ENCODE measurements at regions not wholly inside any gene's neighbourhood (a gene's known extent, or its start where the extent isn't known, plus 50 kb on each side); places are given as distances from the start of the nearest gene placed in this dataset.

GRCh38 chr4:19655666-19656065 lies 596.0 kb upstream of the SLIT2 start:
- in situ Hi-C loops (cut with HindIII; ENCODE audit: low pct_unique_long_range_greater_than_20kb, low sequenced_read_pairs) = no loop called here
- DNase-seq (ENCODE audit: low read depth, low spot score) = no peak

DNA sequence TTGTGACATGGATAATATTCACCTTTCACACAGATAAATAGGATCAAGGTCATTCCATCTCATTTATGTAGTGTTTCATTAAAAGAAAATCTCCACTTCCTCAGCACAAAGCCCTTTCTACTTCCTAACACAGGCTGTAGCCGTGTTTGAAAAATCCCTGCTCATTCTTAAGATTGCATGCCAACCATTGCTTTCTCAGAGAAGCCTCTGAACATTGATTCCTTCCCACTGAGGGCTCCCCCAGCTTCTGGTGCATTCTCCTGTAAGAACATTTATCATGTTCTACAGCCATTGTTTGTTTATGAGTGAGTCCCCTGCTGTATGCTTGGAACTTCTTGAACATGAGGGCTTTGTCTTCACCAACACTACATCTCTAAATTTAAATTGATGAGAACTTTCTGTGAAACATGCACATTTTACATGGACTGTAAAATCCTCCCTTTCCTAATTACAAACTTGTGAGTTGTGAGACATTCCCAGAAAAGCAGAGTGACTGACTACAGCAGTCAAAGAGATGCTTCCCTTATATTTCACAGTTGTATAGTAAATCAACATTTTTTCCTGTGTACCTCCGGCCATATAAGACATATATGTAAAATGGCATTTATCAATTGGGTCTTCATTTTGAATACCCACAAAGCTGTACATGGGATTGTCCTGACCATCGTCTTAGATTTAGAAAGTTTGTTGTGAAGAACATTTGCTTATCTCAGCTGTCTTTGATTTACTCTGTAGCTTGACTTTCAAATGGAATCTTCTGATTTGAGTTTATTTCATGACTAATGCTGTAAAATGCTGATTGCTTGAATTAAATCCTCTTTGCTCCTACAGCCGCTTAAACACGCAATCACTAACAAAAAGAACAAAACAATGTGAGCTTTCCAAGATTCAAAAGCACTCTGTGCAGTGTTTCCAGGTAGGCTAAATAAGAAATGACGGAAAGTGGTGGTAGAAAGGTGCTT lies 600.5 kb upstream of the SLIT2 start:
- DNase-seq (ENCODE audit: low read depth, low spot score) = no peak
- in situ Hi-C loops (cut with HindIII; ENCODE audit: low pct_unique_long_range_greater_than_20kb, low sequenced_read_pairs) = no loop called here

- no peak for DNase-seq (ENCODE audit: low read depth, low spot score)
- in situ Hi-C loops (cut with HindIII; ENCODE audit: low pct_unique_long_range_greater_than_20kb, low sequenced_read_pairs) = no loop called here
These were observed 606.1 kb upstream of the SLIT2 start for GRCh38 chr4:19645589-19645988.

DNA sequence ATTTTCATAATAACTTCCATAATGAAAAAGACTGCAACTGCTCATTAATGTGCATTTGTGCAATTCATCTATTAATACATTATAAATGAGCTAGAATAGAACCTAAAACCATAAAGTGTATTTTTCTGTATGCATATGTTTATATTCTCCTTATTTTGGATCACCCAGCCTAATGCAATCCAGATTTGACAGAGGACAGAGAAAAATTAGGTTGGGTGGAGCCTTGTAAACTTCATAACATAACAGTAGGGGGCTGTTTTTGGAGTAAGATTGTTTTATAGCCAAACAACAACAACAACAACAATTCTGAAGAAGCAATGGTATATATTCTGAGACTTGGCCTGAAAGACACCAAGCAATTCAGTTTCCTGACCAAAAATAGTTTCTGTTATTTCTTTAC lies 615.3 kb upstream of the SLIT2 start:
- no peak for DNase-seq (ENCODE audit: low read depth, low spot score)
- in situ Hi-C loops (cut with HindIII; ENCODE audit: low pct_unique_long_range_greater_than_20kb, low sequenced_read_pairs) = no loop called here

DNA sequence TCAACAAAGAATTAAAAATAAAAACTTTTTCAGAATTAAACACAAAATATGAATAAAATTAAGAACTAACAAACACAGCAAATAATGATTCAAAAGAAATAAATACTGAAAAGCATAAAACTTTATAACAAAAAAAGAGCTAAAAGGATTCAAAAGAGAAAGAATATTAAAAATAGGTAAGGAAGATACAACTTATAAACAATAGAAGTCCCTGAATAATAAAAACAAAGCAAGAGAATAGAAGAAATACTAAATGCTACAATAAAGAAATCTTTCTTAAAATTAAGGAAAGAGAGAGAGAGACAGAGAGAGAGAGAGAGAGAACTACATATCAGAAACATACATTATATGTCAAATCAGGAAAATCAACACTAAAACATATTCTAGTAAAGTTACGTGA lies 619.9 kb upstream of the SLIT2 start:
- in situ Hi-C loops (cut with HindIII; ENCODE audit: low pct_unique_long_range_greater_than_20kb, low sequenced_read_pairs) = no loop called here
- DNase-seq (ENCODE audit: low read depth, low spot score) = no peak

GRCh38 chr4:19623866-19624265 lies 627.8 kb upstream of the SLIT2 start:
- in situ Hi-C loops (cut with HindIII; ENCODE audit: low pct_unique_long_range_greater_than_20kb, low sequenced_read_pairs) = no loop called here
- no peak for DNase-seq (ENCODE audit: low read depth, low spot score)

- in situ Hi-C loops (cut with HindIII; ENCODE audit: low pct_unique_long_range_greater_than_20kb, low sequenced_read_pairs) = no loop called here
- no peak for DNase-seq (ENCODE audit: low read depth, low spot score)
These were observed 636.5 kb upstream of the SLIT2 start for GRCh38 chr4:19615086-19615689.

GRCh38 chr4:19614171-19614570 lies 637.5 kb upstream of the SLIT2 start:
- in situ Hi-C loops (cut with HindIII; ENCODE audit: low pct_unique_long_range_greater_than_20kb, low sequenced_read_pairs) = no loop called here
- no peak for DNase-seq (ENCODE audit: low read depth, low spot score)

DNA sequence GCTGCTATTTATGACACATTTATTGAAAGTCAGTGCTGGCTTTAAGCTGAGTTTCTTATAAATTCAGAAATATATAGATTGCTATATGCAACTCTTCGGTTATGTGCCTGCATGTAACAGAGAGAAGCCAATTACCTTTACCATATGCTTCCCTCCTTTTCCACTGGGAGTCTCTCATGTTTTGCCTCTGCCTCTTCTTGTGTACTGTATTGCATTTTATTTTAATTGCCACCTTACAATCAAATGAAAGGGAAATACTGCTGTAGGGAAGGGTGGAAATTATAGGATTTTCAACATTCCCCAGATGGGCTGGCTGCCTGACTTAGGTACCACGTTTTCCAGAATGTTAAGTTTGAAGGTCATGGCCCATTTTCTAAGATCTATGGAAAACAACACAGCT lies 655.4 kb upstream of the SLIT2 start:
- DNase-seq (ENCODE audit: low read depth, low spot score) = no peak
- in situ Hi-C loops (cut with HindIII; ENCODE audit: low pct_unique_long_range_greater_than_20kb, low sequenced_read_pairs) = no loop called here

GRCh38 chr4:19592391-19592790 lies 659.3 kb upstream of the SLIT2 start:
- DNase-seq (ENCODE audit: low read depth, low spot score) = no peak
- in situ Hi-C loops (cut with HindIII; ENCODE audit: low pct_unique_long_range_greater_than_20kb, low sequenced_read_pairs) = no loop called here

- DNase-seq (ENCODE audit: low read depth, low spot score) = no peak
- in situ Hi-C loops (cut with HindIII; ENCODE audit: low pct_unique_long_range_greater_than_20kb, low sequenced_read_pairs) = no loop called here
These were observed 667.7 kb upstream of the SLIT2 start for GRCh38 chr4:19583827-19584569.

GRCh38 chr4:19580095-19580494 lies 671.6 kb upstream of the SLIT2 start:
- in situ Hi-C loops (cut with HindIII; ENCODE audit: low pct_unique_long_range_greater_than_20kb, low sequenced_read_pairs) = no loop called here
- no peak for DNase-seq (ENCODE audit: low read depth, low spot score)

DNA sequence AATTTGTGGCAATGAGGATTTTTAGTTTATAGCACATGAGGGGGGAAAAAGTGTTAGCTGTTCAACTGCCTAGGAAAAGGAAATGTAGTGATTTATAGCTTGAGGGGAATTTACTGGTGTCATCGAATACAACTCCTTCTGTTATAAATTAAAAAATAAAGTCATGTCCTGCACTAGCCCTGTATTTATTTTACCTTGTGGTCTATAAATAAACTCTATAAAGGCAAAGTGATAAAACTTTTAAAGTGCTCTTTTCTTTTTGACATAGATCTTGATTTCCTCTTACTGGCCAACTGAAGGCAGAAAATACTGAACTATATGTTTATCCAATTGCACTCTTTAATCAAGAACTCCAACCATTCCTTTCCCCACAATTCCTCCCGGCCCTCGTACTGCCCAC lies 672.1 kb upstream of the SLIT2 start:
- in situ Hi-C loops (cut with HindIII; ENCODE audit: low pct_unique_long_range_greater_than_20kb, low sequenced_read_pairs) = no loop called here
- no peak for DNase-seq (ENCODE audit: low read depth, low spot score)

DNA sequence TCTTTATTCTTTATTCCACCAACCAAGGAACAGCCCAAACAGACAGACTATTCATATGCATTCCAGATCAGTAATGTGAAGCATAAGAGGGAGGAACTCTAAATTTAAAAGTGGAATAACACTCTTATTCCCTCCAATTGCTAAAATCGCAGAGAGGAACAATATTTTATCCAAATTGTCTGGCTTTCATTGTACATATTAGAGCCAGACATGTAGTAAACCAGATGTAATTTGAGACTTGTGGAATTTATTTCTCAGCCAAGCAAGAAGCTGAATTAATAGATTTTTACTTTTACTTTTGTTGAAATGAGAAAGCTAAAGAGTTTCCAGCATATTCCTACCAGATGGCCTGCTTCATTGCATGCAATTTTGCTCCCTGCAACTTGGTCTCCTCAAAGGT lies 674.6 kb upstream of the SLIT2 start:
- DNase-seq (ENCODE audit: low read depth, low spot score) = no peak
- in situ Hi-C loops (cut with HindIII; ENCODE audit: low pct_unique_long_range_greater_than_20kb, low sequenced_read_pairs) = no loop called here

- no peak for DNase-seq (ENCODE audit: low read depth, low spot score)
- in situ Hi-C loops (cut with HindIII; ENCODE audit: low pct_unique_long_range_greater_than_20kb, low sequenced_read_pairs) = no loop called here
These were observed 675.8 kb upstream of the SLIT2 start for GRCh38 chr4:19575924-19576323.

- DNase-seq (ENCODE audit: low read depth, low spot score) = no peak
- in situ Hi-C loops (cut with HindIII; ENCODE audit: low pct_unique_long_range_greater_than_20kb, low sequenced_read_pairs) = no loop called here
These were observed 685.7 kb upstream of the SLIT2 start for GRCh38 chr4:19566041-19566440.

GRCh38 chr4:19562456-19562855 lies 689.2 kb upstream of the SLIT2 start:
- DNase-seq (ENCODE audit: low read depth, low spot score) = no peak
- in situ Hi-C loops (cut with HindIII; ENCODE audit: low pct_unique_long_range_greater_than_20kb, low sequenced_read_pairs) = no loop called here

- no peak for DNase-seq (ENCODE audit: low read depth, low spot score)
- in situ Hi-C loops (cut with HindIII; ENCODE audit: low pct_unique_long_range_greater_than_20kb, low sequenced_read_pairs) = no loop called here
These were observed 694.5 kb upstream of the SLIT2 start for GRCh38 chr4:19557161-19557560.

Measured in SK-MEL-5 (cell line).